HepG2 (cell line): ENCODE measurements at regions not wholly inside any gene's neighbourhood (a gene's known extent, or its start where the extent isn't known, plus 50 kb on each side); places are given as distances from the start of the nearest gene placed in this dataset.
A peak's percentile ranks its signal among the peaks of the same experiment; 100 is the strongest.

Experiments
- CREB1 ChIP-seq, 2 experiments: fragments of 450-650 bp in 1 of 2; IDR thresholded peaks; 2 replicates each; pipeline ENCODE4 v1.6.1; 2016 to 2017; ENCODE audit warnings: control low read depth in 1 of 2, mild to moderate bottlenecking in 1 of 2, missing compliant biosample characterization in 1 of 2, missing genetic modification characterization in 1 of 2
- CSRNP2 ChIP-seq: sonication (generic); formaldehyde crosslinking; conservative IDR thresholded peaks from 2 replicates; pipeline ENCODE4 v1.8.0; 2022; ENCODE audit warnings: low read depth, missing genetic modification reagents
- KAT2B ChIP-seq: fragments of 150-350 bp; IDR thresholded peaks from 2 replicates; pipeline ENCODE4 v1.6.1; 2014; ENCODE audit warnings: low read depth, low read length, borderline replicate concordance
- REL ChIP-seq: sonication (generic); formaldehyde crosslinking; conservative IDR thresholded peaks from 2 replicates; pipeline ENCODE4 v1.8.0; 2022; ENCODE audit warnings: mild to moderate bottlenecking, missing genetic modification reagents, moderate library complexity
- SMAD3 ChIP-seq: sonication (generic); formaldehyde crosslinking; IDR thresholded peaks from 2 replicates; pipeline ENCODE4 v1.4.0; 2020; ENCODE audit warnings: missing genetic modification reagents
- SNAPC2 ChIP-seq: sonication (generic); formaldehyde crosslinking; IDR thresholded peaks from 2 replicates; pipeline ENCODE4 v1.8.1; 2022; ENCODE audit warnings: mild to moderate bottlenecking, missing genetic modification reagents
- STAG1 ChIP-seq: sonication (generic); formaldehyde crosslinking; IDR thresholded peaks from 2 replicates; pipeline ENCODE4 v1.4.0; 2020; ENCODE audit warnings: missing genetic modification reagents
- TGIF2 ChIP-seq: IDR thresholded peaks from 2 replicates; pipeline ENCODE4 v1.6.1; 2016; ENCODE audit warnings: control low read depth, missing compliant biosample characterization
- ZFP36L2 ChIP-seq: sonication (generic); formaldehyde crosslinking; IDR thresholded peaks from 2 replicates; pipeline ENCODE4 v1.4.0; 2020; ENCODE audit warnings: missing genetic modification reagents
- ZNF263 ChIP-seq: sonication (generic); formaldehyde crosslinking; IDR thresholded peaks from 2 replicates; pipeline ENCODE4 v1.4.0; 2020; ENCODE audit warnings: missing genetic modification reagents
- ZNF33A ChIP-seq: sonication (generic); formaldehyde crosslinking; IDR thresholded peaks from 2 replicates; pipeline ENCODE4 v1.5.1; 2020; ENCODE audit warnings: missing genetic modification reagents, mild to moderate bottlenecking, moderate library complexity, borderline replicate concordance
- ZNF414 ChIP-seq: sonication (generic); formaldehyde crosslinking; IDR thresholded peaks from 2 replicates; pipeline ENCODE4 v1.5.0; 2020; ENCODE audit warnings: missing genetic modification reagents
- ZNF441 ChIP-seq: sonication (generic); formaldehyde crosslinking; IDR thresholded peaks from 2 replicates; pipeline ENCODE4 v1.7.0; 2021; ENCODE audit warnings: missing genetic modification reagents, borderline replicate concordance
- ZNF629 ChIP-seq: sonication (generic); formaldehyde crosslinking; conservative IDR thresholded peaks from 2 replicates; pipeline ENCODE4 v1.5.0; 2020; ENCODE audit warnings: missing genetic modification reagents
- ZNF761 ChIP-seq: sonication (generic); formaldehyde crosslinking; conservative IDR thresholded peaks from 2 replicates; pipeline ENCODE4 v1.4.0; 2020; ENCODE audit warnings: mild to moderate bottlenecking, missing genetic modification reagents
- TF ChIP-seq, protein P1 (sequence below): sonication (generic); formaldehyde crosslinking; IDR thresholded peaks from 2 replicates; pipeline ENCODE4 v1.5.0; 2020; ENCODE audit warnings: missing genetic modification reagents
- TF ChIP-seq, protein P2 (sequence below): sonication (generic); formaldehyde crosslinking; IDR thresholded peaks from 2 replicates; pipeline ENCODE4 v1.5.0; 2020; ENCODE audit warnings: missing genetic modification reagents
- TF ChIP-seq, protein P3 (sequence below): sonication (generic); formaldehyde crosslinking; IDR thresholded peaks from 2 replicates; pipeline ENCODE4 v1.9.0; 2021; ENCODE audit warnings: mild to moderate bottlenecking, missing genetic modification reagents

DNA sequence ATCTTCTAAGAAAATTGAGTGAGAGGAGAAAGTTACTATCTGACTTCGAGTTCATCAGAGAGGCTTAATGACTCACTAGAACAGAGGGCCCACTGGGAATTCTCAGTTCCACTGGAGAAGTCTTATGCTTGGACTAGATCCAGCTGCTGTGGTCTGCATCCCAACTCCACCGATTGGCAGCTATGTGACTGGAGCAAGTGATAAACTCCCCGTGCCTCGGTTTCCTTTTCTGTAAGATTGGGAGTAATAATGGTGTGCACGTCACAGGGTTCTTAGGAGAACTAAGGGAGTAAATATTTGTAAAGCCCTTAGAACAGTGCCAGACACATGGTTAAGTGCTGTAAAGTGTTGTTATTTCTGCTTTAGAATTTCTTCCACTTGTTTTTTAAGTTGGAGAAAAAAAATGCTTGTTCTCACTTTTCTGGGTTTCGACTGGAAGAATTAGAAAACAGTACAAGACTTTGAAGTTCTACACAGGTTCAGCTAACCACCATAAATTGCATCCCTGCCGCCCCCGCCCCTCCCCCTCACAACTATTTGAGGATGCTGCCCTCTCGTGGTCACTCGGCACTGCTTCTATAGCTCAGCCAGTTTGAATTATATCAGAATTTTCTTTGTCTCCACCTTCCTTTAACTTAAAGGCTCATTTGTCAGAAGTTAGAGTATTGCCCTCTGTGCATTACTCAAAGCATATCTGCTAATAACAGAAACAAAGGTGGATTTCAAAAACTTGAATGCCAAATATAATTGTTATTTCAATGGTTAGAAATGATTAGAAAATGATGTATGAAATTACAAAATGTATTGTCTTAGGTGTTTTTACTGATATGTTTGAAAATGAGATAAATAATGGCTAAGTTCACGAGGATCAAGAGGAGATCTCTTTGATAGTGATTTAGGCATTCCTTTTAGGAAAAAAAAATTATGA is 95.0 kb upstream of the IFNGR1 start (continued):
- TF ChIP-seq, protein P1, sequence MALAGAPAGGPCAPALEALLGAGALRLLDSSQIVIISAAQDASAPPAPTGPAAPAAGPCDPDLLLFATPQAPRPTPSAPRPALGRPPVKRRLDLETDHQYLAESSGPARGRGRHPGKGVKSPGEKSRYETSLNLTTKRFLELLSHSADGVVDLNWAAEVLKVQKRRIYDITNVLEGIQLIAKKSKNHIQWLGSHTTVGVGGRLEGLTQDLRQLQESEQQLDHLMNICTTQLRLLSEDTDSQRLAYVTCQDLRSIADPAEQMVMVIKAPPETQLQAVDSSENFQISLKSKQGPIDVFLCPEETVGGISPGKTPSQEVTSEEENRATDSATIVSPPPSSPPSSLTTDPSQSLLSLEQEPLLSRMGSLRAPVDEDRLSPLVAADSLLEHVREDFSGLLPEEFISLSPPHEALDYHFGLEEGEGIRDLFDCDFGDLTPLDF (CRISPR knock-in tag) = no peak
- TF ChIP-seq REL (CRISPR knock-in tag) = no peak
- TF ChIP-seq ZNF414 (CRISPR knock-in tag) = no peak
- no peak for TF ChIP-seq CREB1 (IDR thresholded peaks at IDR 0.05)
- TF ChIP-seq CREB1 (CRISPR knock-in tag; IDR thresholded peaks at IDR 0.05) = peak; percentile 32
- no peak for TF ChIP-seq ZFP36L2 (CRISPR knock-in tag)
- TF ChIP-seq TGIF2 (CRISPR knock-in tag) = no peak
- TF ChIP-seq CSRNP2 = no peak
- no peak for TF ChIP-seq ZNF629 (CRISPR knock-in tag)
- peak; percentile 67 for TF ChIP-seq STAG1 (CRISPR knock-in tag)
- no peak for TF ChIP-seq KAT2B
- TF ChIP-seq SNAPC2 = 0 out of 2 replicates have a peak, but pooled peaks have one; percentile 33
- no peak for TF ChIP-seq ZNF761 (CRISPR knock-in tag)
- no peak for TF ChIP-seq ZNF33A
- no peak for TF ChIP-seq ZNF263 (CRISPR knock-in tag)
- no peak for TF ChIP-seq ZNF441 (CRISPR knock-in tag)
- no peak for TF ChIP-seq SMAD3 (CRISPR knock-in tag)
- TF ChIP-seq, protein P2, sequence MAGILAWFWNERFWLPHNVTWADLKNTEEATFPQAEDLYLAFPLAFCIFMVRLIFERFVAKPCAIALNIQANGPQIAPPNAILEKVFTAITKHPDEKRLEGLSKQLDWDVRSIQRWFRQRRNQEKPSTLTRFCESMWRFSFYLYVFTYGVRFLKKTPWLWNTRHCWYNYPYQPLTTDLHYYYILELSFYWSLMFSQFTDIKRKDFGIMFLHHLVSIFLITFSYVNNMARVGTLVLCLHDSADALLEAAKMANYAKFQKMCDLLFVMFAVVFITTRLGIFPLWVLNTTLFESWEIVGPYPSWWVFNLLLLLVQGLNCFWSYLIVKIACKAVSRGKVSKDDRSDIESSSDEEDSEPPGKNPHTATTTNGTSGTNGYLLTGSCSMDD (CRISPR knock-in tag) = no peak
- TF ChIP-seq, protein P3, sequence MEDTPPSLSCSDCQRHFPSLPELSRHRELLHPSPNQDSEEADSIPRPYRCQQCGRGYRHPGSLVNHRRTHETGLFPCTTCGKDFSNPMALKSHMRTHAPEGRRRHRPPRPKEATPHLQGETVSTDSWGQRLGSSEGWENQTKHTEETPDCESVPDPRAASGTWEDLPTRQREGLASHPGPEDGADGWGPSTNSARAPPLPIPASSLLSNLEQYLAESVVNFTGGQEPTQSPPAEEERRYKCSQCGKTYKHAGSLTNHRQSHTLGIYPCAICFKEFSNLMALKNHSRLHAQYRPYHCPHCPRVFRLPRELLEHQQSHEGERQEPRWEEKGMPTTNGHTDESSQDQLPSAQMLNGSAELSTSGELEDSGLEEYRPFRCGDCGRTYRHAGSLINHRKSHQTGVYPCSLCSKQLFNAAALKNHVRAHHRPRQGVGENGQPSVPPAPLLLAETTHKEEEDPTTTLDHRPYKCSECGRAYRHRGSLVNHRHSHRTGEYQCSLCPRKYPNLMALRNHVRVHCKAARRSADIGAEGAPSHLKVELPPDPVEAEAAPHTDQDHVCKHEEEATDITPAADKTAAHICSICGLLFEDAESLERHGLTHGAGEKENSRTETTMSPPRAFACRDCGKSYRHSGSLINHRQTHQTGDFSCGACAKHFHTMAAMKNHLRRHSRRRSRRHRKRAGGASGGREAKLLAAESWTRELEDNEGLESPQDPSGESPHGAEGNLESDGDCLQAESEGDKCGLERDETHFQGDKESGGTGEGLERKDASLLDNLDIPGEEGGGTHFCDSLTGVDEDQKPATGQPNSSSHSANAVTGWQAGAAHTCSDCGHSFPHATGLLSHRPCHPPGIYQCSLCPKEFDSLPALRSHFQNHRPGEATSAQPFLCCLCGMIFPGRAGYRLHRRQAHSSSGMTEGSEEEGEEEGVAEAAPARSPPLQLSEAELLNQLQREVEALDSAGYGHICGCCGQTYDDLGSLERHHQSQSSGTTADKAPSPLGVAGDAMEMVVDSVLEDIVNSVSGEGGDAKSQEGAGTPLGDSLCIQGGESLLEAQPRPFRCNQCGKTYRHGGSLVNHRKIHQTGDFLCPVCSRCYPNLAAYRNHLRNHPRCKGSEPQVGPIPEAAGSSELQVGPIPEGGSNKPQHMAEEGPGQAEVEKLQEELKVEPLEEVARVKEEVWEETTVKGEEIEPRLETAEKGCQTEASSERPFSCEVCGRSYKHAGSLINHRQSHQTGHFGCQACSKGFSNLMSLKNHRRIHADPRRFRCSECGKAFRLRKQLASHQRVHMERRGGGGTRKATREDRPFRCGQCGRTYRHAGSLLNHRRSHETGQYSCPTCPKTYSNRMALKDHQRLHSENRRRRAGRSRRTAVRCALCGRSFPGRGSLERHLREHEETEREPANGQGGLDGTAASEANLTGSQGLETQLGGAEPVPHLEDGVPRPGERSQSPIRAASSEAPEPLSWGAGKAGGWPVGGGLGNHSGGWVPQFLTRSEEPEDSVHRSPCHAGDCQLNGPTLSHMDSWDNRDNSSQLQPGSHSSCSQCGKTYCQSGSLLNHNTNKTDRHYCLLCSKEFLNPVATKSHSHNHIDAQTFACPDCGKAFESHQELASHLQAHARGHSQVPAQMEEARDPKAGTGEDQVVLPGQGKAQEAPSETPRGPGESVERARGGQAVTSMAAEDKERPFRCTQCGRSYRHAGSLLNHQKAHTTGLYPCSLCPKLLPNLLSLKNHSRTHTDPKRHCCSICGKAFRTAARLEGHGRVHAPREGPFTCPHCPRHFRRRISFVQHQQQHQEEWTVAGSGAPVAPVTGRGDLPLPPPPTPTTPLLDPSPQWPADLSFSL (CRISPR knock-in tag) = no peak
